SK-N-SH (cell line): ENCODE measurements at regions not wholly inside any gene's neighbourhood (a gene's known extent, or its start where the extent isn't known, plus 50 kb on each side); places are given as distances from the start of the nearest gene placed in this dataset.

Source experiments
- CTCF ChIA-PET: fragments of 300-600, 350-600 bp; formaldehyde crosslinking; extraction: SDS; loops from one replicate; lab custom pipeline; 2021; lab: Yijun Ruan, JAX
- POLR2A ChIA-PET: fragments of 350-600 bp; sonication (Branson Sonifier 250); formaldehyde crosslinking; extraction: SDS; loops from one replicate; lab custom pipeline; 2020; ENCODE audit warnings: antibody characterized with exemption, inconsistent platforms; lab: Yijun Ruan, JAX
- DNase-seq: peaks from one replicate; pipeline ENCODE4 v3.0.0; 2012
- H2AFZ ChIP-seq: fragments of 200-600 bp; sonication (generic); 2 replicates; pipeline ENCODE4 v1.8.1; 2016; ENCODE audit warnings: antibody characterized with exemption, mild to moderate bottlenecking, low read depth
- H3F3A ChIP-seq: fragments of 200-600 bp; sonication (generic); replicated peaks from 2 replicates; pipeline ENCODE3; 2016; ENCODE audit warnings: antibody characterized with exemption, mild to moderate bottlenecking; ENCODE audit not compliant: insufficient read depth
- H3K27ac ChIP-seq, 2 experiments: fragments of 200-500 bp in 1 of 2; fragments of 200-600 bp in 1 of 2; sonication (Bioruptor generic) in 1 of 2; sonication (generic), shearing (Covaris generic) in 1 of 2; 2 replicates each; pipeline versions ENCODE4 v1.5.1 to v1.6.1; 2014 to 2016; ENCODE audit warnings: low read depth in 2 of 2, inconsistent platforms in 1 of 2, low read length in 1 of 2, mild to moderate bottlenecking in 1 of 2, mixed read lengths in 1 of 2
- H3K27me3 ChIP-seq: fragments of 200-600 bp; sonication (generic), shearing (Covaris generic); 2 replicates; pipeline ENCODE4 v1.6.1; 2016; ENCODE audit warnings: mixed run types; ENCODE audit not compliant: insufficient read depth
- H3K36me3 ChIP-seq, 2 experiments: fragments of 200-500 bp in 1 of 2; fragments of 200-600 bp in 1 of 2; sonication (Bioruptor generic) in 1 of 2; sonication (generic) in 1 of 2; replicated peaks in 1 of 2; 2 replicates each; pipeline versions ENCODE3 to v1.5.1; 2014 to 2016; ENCODE audit warnings: low read length in 1 of 2, mild to moderate bottlenecking in 1 of 2; ENCODE audit not compliant: insufficient read depth in 2 of 2, control insufficient read depth in 1 of 2
- H3K4me1 ChIP-seq, 2 experiments: fragments of 200-500 bp in 1 of 2; fragments of 200-600 bp in 1 of 2; sonication (Bioruptor generic) in 1 of 2; sonication (generic), shearing (Covaris generic) in 1 of 2; 2 replicates each; pipeline versions ENCODE4 v1.5.1 to v1.6.1; 2014 to 2016; ENCODE audit warnings: low read depth in 1 of 2, low read length in 1 of 2, mixed run types in 1 of 2; ENCODE audit not compliant: insufficient read depth in 2 of 2, control insufficient read depth in 1 of 2
- H3K4me2 ChIP-seq: fragments of 200-600 bp; sonication (generic), shearing (Covaris generic); 2 replicates; pipeline ENCODE4 v1.6.1; 2017; ENCODE audit warnings: mixed run types
- H3K4me3 ChIP-seq, 2 experiments: fragments of 200-500 bp in 1 of 2; fragments of 200-600 bp in 1 of 2; sonication (Bioruptor generic) in 1 of 2; sonication (generic), shearing (Covaris generic) in 1 of 2; 2 replicates each; pipeline versions ENCODE4 v1.5.1 to v1.8.1; 2014 to 2016; ENCODE audit warnings: low read depth in 2 of 2, inconsistent platforms in 1 of 2, low read length in 1 of 2, mild to moderate bottlenecking in 1 of 2, mixed read lengths in 1 of 2, moderate library complexity in 1 of 2
- H3K79me2 ChIP-seq: fragments of 200-600 bp; sonication (generic); 2 replicates; pipeline ENCODE4 v1.8.1; 2017; ENCODE audit warnings: mild to moderate bottlenecking; ENCODE audit not compliant: insufficient read depth
- H3K9ac ChIP-seq: fragments of 200-600 bp; sonication (generic); 2 replicates; pipeline ENCODE4 v1.6.1; 2017; ENCODE audit warnings: mixed run types
- H3K9me2 ChIP-seq: fragments of 200-600 bp; sonication (generic); 2 replicates; pipeline ENCODE4 v1.6.1; 2017; ENCODE audit warnings: mixed run types
- H3K9me3 ChIP-seq: fragments of 200-600 bp; sonication (generic); 2 replicates; pipeline ENCODE4 v1.6.1; 2017; ENCODE audit warnings: mixed run types, mild to moderate bottlenecking, moderate library complexity
- H4K20me1 ChIP-seq: fragments of 200-600 bp; sonication (generic); 2 replicates; pipeline ENCODE4 v1.6.1; 2017; ENCODE audit warnings: mild to moderate bottlenecking, mixed run types; ENCODE audit not compliant: insufficient read depth
- CTCF ChIP-seq: fragments of 200-600 bp; sonication (generic); IDR thresholded peaks from 2 replicates; pipeline ENCODE4 v1.6.1; 2017; ENCODE audit warnings: antibody characterized with exemption, mild to moderate bottlenecking, moderate library complexity
- FOXM1 ChIP-seq: IDR thresholded peaks from 2 replicates; pipeline ENCODE4 v1.4.0; 2012; ENCODE audit warnings: low read depth, mild to moderate bottlenecking
- GABPA ChIP-seq: IDR thresholded peaks from 2 replicates; pipeline ENCODE4 v1.4.0; 2012; ENCODE audit warnings: low read depth, mild to moderate bottlenecking
- JUND ChIP-seq: IDR thresholded peaks from 2 replicates; pipeline ENCODE4 v1.4.0; 2012
- MEF2A ChIP-seq: IDR thresholded peaks from 2 replicates; pipeline ENCODE4 v1.4.0; 2012; ENCODE audit warnings: low read depth, borderline replicate concordance
- MXI1 ChIP-seq: IDR thresholded peaks from 2 replicates; pipeline ENCODE4 v1.6.1; 2012; ENCODE audit warnings: mild to moderate bottlenecking, low read depth, low read length, improper control_type of control experiment
- NRF1 ChIP-seq: IDR thresholded peaks from 2 replicates; pipeline ENCODE4 v1.6.1; 2012; ENCODE audit warnings: low read depth, mild to moderate bottlenecking, low read length
- PBX3 ChIP-seq: IDR thresholded peaks from 2 replicates; pipeline ENCODE4; 2012
- RAD21 ChIP-seq: IDR thresholded peaks from 2 replicates; pipeline ENCODE4 v1.6.1; 2012; ENCODE audit warnings: mild to moderate bottlenecking, low read length
- REST ChIP-seq: IDR thresholded peaks from 2 replicates; pipeline ENCODE4 v1.6.1; 2012; ENCODE audit warnings: mild to moderate bottlenecking, low read depth, low read length, moderate library complexity
- SIN3A ChIP-seq: IDR thresholded peaks from 2 replicates; pipeline ENCODE4 v1.6.1; 2012; ENCODE audit warnings: low read depth, mild to moderate bottlenecking, low read length, moderate library complexity, borderline replicate concordance
- SMC3 ChIP-seq: IDR thresholded peaks from 2 replicates; pipeline ENCODE4 v1.6.1; 2012; ENCODE audit warnings: low read depth, low read length, improper control_type of control experiment
- TAF1 ChIP-seq: IDR thresholded peaks from 2 replicates; pipeline ENCODE4 v1.6.1; 2012; ENCODE audit warnings: low read depth, mild to moderate bottlenecking, low read length, moderate library complexity, borderline replicate concordance
- TEAD4 ChIP-seq: IDR thresholded peaks from 2 replicates; pipeline ENCODE4 v1.4.0; 2012; ENCODE audit warnings: mild to moderate bottlenecking, borderline replicate concordance; ENCODE audit not compliant: insufficient read depth
- USF1 ChIP-seq: IDR thresholded peaks from 2 replicates; pipeline ENCODE4 v1.4.0; 2012; ENCODE audit warnings: low read depth, borderline replicate concordance
- USF2 ChIP-seq: fragments of 150-350 bp; IDR thresholded peaks from 2 replicates; pipeline ENCODE4 v1.6.1; 2017; ENCODE audit warnings: antibody characterized with exemption, low read length, low read depth, borderline replicate concordance
- YY1 ChIP-seq: IDR thresholded peaks from 2 replicates; pipeline ENCODE4 v1.4.0; 2012; ENCODE audit warnings: low read depth, mild to moderate bottlenecking
- WGBS: methylation state at CpG from one replicate; pipeline ENCODE4 v1.1.6; 2017; ENCODE audit warnings: low lambda C conversion rate; 5-methylcytosine and 5-hydroxymethylcytosine counted together

GRCh38 chr11:112542479-112542878 is 281.8 kb upstream of the PLET1 start:
- Histone ChIP-seq H4K20me1 (no peaks in the 10 kb centered on the region), H2AFZ (no peak overlapping the region), H3K79me2 (no peaks in the 10 kb centered on the region), H3K4me1 (no peaks in the 10 kb centered on the region), H3K4me3 (no peak overlapping the region), H3K36me3 (no peaks in the 10 kb centered on the region), H3K27ac (no peak overlapping the region), H3K9ac (no peak overlapping the region), H3K9me3 (no peaks in the 10 kb centered on the region), H3F3A (no peaks in the 10 kb centered on the region), H3K4me2 (no peak overlapping the region), H3K27me3 (no peaks in the 10 kb centered on the region; the same call in 1 of the 2 replicates), H3K9me2 (no peaks in the 10 kb centered on the region)
- ChIA-PET POLR2A (no interaction called here), CTCF (interaction anchor here (0.8 kb wide), 1 partner anchor 747 kb away, joined by 4 read pairs; no protein-coding TSS in a partner anchor)
- DNase-seq = no peak
- no CpG with 5 or more reads among the region's 1 CpG for WGBS
- TF ChIP-seq RAD21 (no peak), PBX3 (no peak), JUND (no peak), SMC3 (no peak), TEAD4 (no peak), MXI1 (no peak), GABPA (no peak)

GRCh38 chr11:112543390-112543789 is 282.7 kb upstream of the PLET1 start:
- Histone ChIP-seq H3K4me1 (no peaks in the 10 kb centered on the region), H4K20me1 (no peaks in the 10 kb centered on the region), H3K9me3 (no peaks in the 10 kb centered on the region), H3K36me3 (no peaks in the 10 kb centered on the region), H3F3A (no peaks in the 10 kb centered on the region), H3K79me2 (no peaks in the 10 kb centered on the region), H3K27ac (no peak overlapping the region), H3K9me2 (no peaks in the 10 kb centered on the region), H2AFZ (no peak overlapping the region), H3K27me3 (no peaks in the 10 kb centered on the region; the same call in 1 of the 2 replicates), H3K9ac (no peak overlapping the region), H3K4me3 (no peak overlapping the region), H3K4me2 (no peak overlapping the region)
- no peak for DNase-seq
- WGBS = 31% methylated on average over 3 of the region's 3 CpGs
- POLR2A ChIA-PET = no interaction called here
- CTCF ChIA-PET = interaction anchor here (0.7 to 0.9 kb wide), 3 partner anchors 10 to 328 kb away, joined by 3 read pairs; no protein-coding TSS in a partner anchor
- TF ChIP-seq MEF2A = no peak
- TF ChIP-seq TAF1 = no peak
- TF ChIP-seq SIN3A = no peak
- no peak for TF ChIP-seq REST
- TF ChIP-seq CTCF = no peak
- TF ChIP-seq USF1 = no peak
- TF ChIP-seq FOXM1 = no peak
- TF ChIP-seq NRF1 = no peak
- TF ChIP-seq YY1 = no peak
- no peak for TF ChIP-seq USF2
- TF ChIP-seq RAD21 = no peak
